ENCODE measurements at regions not wholly inside any gene's neighbourhood (a gene's known extent, or its start where the extent isn't known, plus 50 kb on each side); places are given as distances from the start of the nearest gene placed in this dataset.

- Histone ChIP-seq H3K9me2 (replicated peaks; ENCODE audit: control insufficient read depth, low read length) (no peaks in the 10 kb centered on the region), H3K27me3 (ENCODE audit: control insufficient read depth, low read length) (peaks cover 30% of the 10 kb centered on the region), H3F3A (ENCODE audit: control insufficient read depth, insufficient read depth) (no peaks in the 10 kb centered on the region), H4K20me1 (ENCODE audit: control insufficient read depth, insufficient read depth, low read depth, low read length) (no peaks in the 10 kb centered on the region), H3K79me2 (ENCODE audit: control insufficient read depth, low read length) (no peaks in the 10 kb centered on the region), H3K4me1 (ENCODE audit: control insufficient read depth, low read length) (no peaks in the 10 kb centered on the region), H3K27ac (ENCODE audit: low read depth, low read length) (no peak overlapping the region), H3K4me2 (ENCODE audit: low read length) (no peak overlapping the region), H3K9me3 (ENCODE audit: control insufficient read depth, insufficient read depth, low read length) (no peaks in the 10 kb centered on the region), H3K4me3 (ENCODE audit: low read length) (no peak overlapping the region), H3K36me3 (ENCODE audit: control insufficient read depth, low read length) (no peaks in the 10 kb centered on the region)
- no peak for TF ChIP-seq EZH2phosphoT487 (IDR thresholded peaks at IDR 0.05; ENCODE audit: borderline replicate concordance, low read length)
- TF ChIP-seq CTCF (IDR thresholded peaks at IDR 0.05; ENCODE audit: low read depth, low read length, poor library complexity, severe bottlenecking), result no peak
Measured at GRCh38 chr12:27179400-27180214, 64.5 kb upstream of the STK38L start.

- Histone ChIP-seq H3K79me2 (ENCODE audit: control insufficient read depth, low read length) (no peaks in the 10 kb centered on the region), H3K9me3 (ENCODE audit: control insufficient read depth, insufficient read depth, low read length) (no peaks in the 10 kb centered on the region), H3K4me2 (ENCODE audit: low read length) (no peak overlapping the region), H4K20me1 (ENCODE audit: control insufficient read depth, insufficient read depth, low read depth, low read length) (no peaks in the 10 kb centered on the region), H3K4me1 (ENCODE audit: control insufficient read depth, low read length) (no peaks in the 10 kb centered on the region), H3K9me2 (replicated peaks; ENCODE audit: control insufficient read depth, low read length) (no peaks in the 10 kb centered on the region), H3K27me3 (ENCODE audit: control insufficient read depth, low read length) (peaks cover 30% of the 10 kb centered on the region), H3K4me3 (ENCODE audit: low read length) (no peak overlapping the region), H3F3A (ENCODE audit: control insufficient read depth, insufficient read depth) (no peaks in the 10 kb centered on the region), H3K27ac (ENCODE audit: low read depth, low read length) (no peak overlapping the region), H3K36me3 (ENCODE audit: control insufficient read depth, low read length) (no peaks in the 10 kb centered on the region)
- TF ChIP-seq CTCF (IDR thresholded peaks at IDR 0.05; ENCODE audit: low read depth, low read length, poor library complexity, severe bottlenecking) (no peak), EZH2phosphoT487 (IDR thresholded peaks at IDR 0.05; ENCODE audit: borderline replicate concordance, low read length) (no peak)
Measured at GRCh38 chr12:27180906-27181505, 63.1 kb upstream of the STK38L start.

- no peak overlapping the region for H3K27ac ChIP-seq (ENCODE audit: low read depth, low read length)
- H3F3A ChIP-seq (ENCODE audit: control insufficient read depth, insufficient read depth), result no peaks in the 10 kb centered on the region
- no peaks in the 10 kb centered on the region for H3K9me2 ChIP-seq (replicated peaks; ENCODE audit: control insufficient read depth, low read length)
Measured at GRCh38 chr12:27183342-27183741, 60.7 kb upstream of the STK38L start.

More at GRCh38 chr12:27183342-27183741, 60.7 kb upstream of the STK38L start:
- H3K79me2 ChIP-seq (ENCODE audit: control insufficient read depth, low read length), result no peaks in the 10 kb centered on the region
- H3K4me1 ChIP-seq (ENCODE audit: control insufficient read depth, low read length), result no peaks in the 10 kb centered on the region
- H3K36me3 ChIP-seq (ENCODE audit: control insufficient read depth, low read length), result no peaks in the 10 kb centered on the region
- no peak overlapping the region for H3K4me3 ChIP-seq (ENCODE audit: low read length)
- peaks cover 19% of the 10 kb centered on the region for H3K27me3 ChIP-seq (ENCODE audit: control insufficient read depth, low read length)
- TF ChIP-seq CTCF (IDR thresholded peaks at IDR 0.05; ENCODE audit: low read depth, low read length, poor library complexity, severe bottlenecking) (no peak), EZH2phosphoT487 (IDR thresholded peaks at IDR 0.05; ENCODE audit: borderline replicate concordance, low read length) (no peak)
- no peaks in the 10 kb centered on the region for H3K9me3 ChIP-seq (ENCODE audit: control insufficient read depth, insufficient read depth, low read length)
- no peaks in the 10 kb centered on the region for H4K20me1 ChIP-seq (ENCODE audit: control insufficient read depth, insufficient read depth, low read depth, low read length)
- H3K4me2 ChIP-seq (ENCODE audit: low read length), result no peak overlapping the region
